Ovary (tissue), 3 donors: ENCODE measurements at regions not wholly inside any gene's neighbourhood (a gene's known extent, or its start where the extent isn't known, plus 50 kb on each side); places are given as distances from the start of the nearest gene placed in this dataset.

Source experiments
- EP300 ChIP-seq: sonication (generic); formaldehyde crosslinking; IDR thresholded peaks from one replicate; pipeline ENCODE4 v1.6.1; 2017; ENCODE audit warnings: antibody characterized with exemption
- TF ChIP-seq, protein P1 (sequence below), 3 donors: fragments of 450-650 bp in 2 of 3; fragments of 200-600 bp in 1 of 3; IDR thresholded peaks; one replicate each; pipeline versions ENCODE4 v1.5.1 to v1.8.0; 2016 to 2022; ENCODE audit warnings: antibody characterized with exemption in 3 of 3, mild to moderate bottlenecking in 1 of 3
- donor health status: DM: no; HTN: no; CAD: no.

GRCh38 chr9:19969721-19970120 is 180.9 kb upstream of the SLC24A2 start:
- TF ChIP-seq EP300: no peak
- TF ChIP-seq, protein P1, sequence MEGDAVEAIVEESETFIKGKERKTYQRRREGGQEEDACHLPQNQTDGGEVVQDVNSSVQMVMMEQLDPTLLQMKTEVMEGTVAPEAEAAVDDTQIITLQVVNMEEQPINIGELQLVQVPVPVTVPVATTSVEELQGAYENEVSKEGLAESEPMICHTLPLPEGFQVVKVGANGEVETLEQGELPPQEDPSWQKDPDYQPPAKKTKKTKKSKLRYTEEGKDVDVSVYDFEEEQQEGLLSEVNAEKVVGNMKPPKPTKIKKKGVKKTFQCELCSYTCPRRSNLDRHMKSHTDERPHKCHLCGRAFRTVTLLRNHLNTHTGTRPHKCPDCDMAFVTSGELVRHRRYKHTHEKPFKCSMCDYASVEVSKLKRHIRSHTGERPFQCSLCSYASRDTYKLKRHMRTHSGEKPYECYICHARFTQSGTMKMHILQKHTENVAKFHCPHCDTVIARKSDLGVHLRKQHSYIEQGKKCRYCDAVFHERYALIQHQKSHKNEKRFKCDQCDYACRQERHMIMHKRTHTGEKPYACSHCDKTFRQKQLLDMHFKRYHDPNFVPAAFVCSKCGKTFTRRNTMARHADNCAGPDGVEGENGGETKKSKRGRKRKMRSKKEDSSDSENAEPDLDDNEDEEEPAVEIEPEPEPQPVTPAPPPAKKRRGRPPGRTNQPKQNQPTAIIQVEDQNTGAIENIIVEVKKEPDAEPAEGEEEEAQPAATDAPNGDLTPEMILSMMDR (IDR thresholded peaks at IDR 0.05): no peak
